ENCODE measurements at regions not wholly inside any gene's neighbourhood (a gene's known extent, or its start where the extent isn't known, plus 50 kb on each side); places are given as distances from the start of the nearest gene placed in this dataset.

DNA sequence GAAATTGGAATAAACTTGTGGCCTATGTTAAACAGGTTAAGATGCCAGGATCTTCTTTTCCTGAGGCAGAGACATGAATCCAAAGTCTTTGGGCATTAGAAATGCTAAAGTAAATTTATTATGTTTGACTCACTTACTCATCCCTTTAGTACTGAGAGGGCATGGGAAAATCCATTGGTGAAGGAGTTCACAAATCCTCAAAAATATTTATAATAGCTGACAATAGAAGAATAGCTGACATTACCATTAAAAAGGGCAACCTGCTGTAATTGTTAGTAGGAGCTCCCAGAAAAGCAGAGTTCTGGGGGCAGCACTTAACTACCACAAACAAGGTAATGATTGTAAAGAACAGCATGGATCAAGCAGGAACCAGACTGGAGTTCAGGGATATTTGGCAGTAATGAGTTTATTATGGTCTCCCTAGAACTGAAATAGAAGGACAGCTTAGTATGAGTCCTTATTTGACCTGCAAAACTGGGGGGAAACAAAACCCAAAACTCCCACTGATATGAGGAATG lies 285.8 kb upstream of the KLHL1 start:
- TF ChIP-seq, protein P1, sequence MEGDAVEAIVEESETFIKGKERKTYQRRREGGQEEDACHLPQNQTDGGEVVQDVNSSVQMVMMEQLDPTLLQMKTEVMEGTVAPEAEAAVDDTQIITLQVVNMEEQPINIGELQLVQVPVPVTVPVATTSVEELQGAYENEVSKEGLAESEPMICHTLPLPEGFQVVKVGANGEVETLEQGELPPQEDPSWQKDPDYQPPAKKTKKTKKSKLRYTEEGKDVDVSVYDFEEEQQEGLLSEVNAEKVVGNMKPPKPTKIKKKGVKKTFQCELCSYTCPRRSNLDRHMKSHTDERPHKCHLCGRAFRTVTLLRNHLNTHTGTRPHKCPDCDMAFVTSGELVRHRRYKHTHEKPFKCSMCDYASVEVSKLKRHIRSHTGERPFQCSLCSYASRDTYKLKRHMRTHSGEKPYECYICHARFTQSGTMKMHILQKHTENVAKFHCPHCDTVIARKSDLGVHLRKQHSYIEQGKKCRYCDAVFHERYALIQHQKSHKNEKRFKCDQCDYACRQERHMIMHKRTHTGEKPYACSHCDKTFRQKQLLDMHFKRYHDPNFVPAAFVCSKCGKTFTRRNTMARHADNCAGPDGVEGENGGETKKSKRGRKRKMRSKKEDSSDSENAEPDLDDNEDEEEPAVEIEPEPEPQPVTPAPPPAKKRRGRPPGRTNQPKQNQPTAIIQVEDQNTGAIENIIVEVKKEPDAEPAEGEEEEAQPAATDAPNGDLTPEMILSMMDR (IDR thresholded peaks at IDR 0.05; ENCODE audit: low read depth, low read length): no peak
- no peak overlapping the region for H3K4me3 ChIP-seq (replicated peaks in 1 of 2; ENCODE audit: low read depth in 2 of 2, low read length in 2 of 2)
- no peak for DNase-seq (ENCODE audit: low read depth in 2 of 2)

GRCh38 chr13:70391678-70392077 lies 283.4 kb upstream of the KLHL1 start:
- no peak for DNase-seq (ENCODE audit: low read depth in 2 of 2)
- TF ChIP-seq, protein P1 (IDR thresholded peaks at IDR 0.05; ENCODE audit: low read depth, low read length): no peak
- H3K4me3 ChIP-seq (replicated peaks in 1 of 2; ENCODE audit: low read depth in 2 of 2, low read length in 2 of 2): no peak overlapping the region

- no peak overlapping the region for H3K4me3 ChIP-seq (replicated peaks in 1 of 2; ENCODE audit: low read depth in 2 of 2, low read length in 2 of 2)
- TF ChIP-seq, protein P1 (IDR thresholded peaks at IDR 0.05; ENCODE audit: low read depth, low read length): no peak
- no peak for DNase-seq (ENCODE audit: low read depth in 2 of 2)
Measured at GRCh38 chr13:70390968-70391367, 282.7 kb upstream of the KLHL1 start.

DNA sequence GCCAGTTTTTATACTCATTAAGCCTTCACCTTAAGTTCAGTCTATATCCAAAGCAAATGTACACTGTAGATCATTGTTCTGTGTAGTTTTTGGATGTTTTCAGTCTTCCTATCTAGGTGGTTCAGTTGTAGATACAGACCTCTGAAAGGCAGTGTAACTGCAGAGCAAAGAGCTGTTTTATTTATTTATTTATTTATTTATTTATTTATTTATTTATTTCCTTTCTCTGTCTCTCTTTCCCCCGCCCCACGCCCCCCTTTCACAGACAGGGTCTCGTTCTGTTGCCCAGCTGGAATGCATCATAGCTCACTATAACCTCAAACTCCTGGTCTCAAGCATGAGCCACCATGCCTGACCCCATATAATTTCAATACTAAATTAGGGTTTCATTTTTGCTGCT lies 281.8 kb upstream of the KLHL1 start:
- DNase-seq (ENCODE audit: low read depth in 2 of 2): no peak
- no peak overlapping the region for H3K4me3 ChIP-seq (replicated peaks in 1 of 2; ENCODE audit: low read depth in 2 of 2, low read length in 2 of 2)
- TF ChIP-seq, protein P1 (IDR thresholded peaks at IDR 0.05; ENCODE audit: low read depth, low read length): no peak

DNA sequence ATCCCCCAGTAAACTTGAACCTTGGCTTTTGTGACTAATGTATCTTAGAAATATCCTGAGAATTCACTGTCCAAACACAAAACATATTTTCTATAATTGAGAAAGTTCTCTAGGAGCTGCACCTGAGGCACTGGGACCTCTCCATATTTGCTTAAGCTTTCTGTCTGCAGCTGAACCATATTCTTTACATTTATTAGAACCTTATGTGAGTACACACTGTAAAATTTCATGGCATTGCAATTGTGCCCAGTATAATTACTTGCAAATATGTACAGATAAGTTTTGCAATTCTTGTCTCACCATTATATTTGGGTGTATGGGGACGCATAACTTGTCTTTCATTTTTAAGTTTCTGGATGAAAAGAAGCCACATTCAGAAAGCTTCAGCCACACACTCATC lies 280.7 kb upstream of the KLHL1 start:
- TF ChIP-seq, protein P1 (IDR thresholded peaks at IDR 0.05; ENCODE audit: low read depth, low read length): no peak
- DNase-seq (ENCODE audit: low read depth in 2 of 2): no peak
- no peak overlapping the region for H3K4me3 ChIP-seq (replicated peaks in 1 of 2; ENCODE audit: low read depth in 2 of 2, low read length in 2 of 2)

DNA sequence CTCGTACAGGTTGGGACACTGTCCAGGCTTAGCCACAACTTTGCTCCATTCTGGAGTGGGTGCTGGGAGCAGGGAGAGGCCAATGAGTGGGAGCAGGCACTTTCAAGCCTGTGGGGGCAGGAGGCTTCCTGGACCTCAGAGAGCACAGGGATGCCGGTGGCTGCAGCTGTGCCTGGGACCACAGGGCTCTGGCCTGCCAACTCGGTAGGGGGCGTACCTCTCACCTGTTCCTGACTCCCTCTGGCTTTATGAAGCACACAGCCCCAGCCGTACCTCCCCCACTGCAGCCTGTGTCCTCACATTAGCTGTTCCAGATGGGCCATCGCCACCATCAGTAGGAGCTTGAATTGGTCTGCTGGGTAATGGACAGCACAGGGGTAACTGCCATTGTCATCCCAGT lies 278.7 kb upstream of the KLHL1 start:
- TF ChIP-seq, protein P1 (IDR thresholded peaks at IDR 0.05; ENCODE audit: low read depth, low read length): no peak
- no peak for DNase-seq (ENCODE audit: low read depth in 2 of 2)
- H3K4me3 ChIP-seq (replicated peaks in 1 of 2; ENCODE audit: low read depth in 2 of 2, low read length in 2 of 2): no peak overlapping the region

- DNase-seq (ENCODE audit: low read depth in 2 of 2): no peak
- no peak overlapping the region for H3K4me3 ChIP-seq (replicated peaks in 1 of 2; ENCODE audit: low read depth in 2 of 2, low read length in 2 of 2)
- TF ChIP-seq, protein P1 (IDR thresholded peaks at IDR 0.05; ENCODE audit: low read depth, low read length): no peak
Measured at GRCh38 chr13:70385852-70386251, 277.6 kb upstream of the KLHL1 start.
